GM10248 (cell line): ENCODE measurements at regions not wholly inside any gene's neighbourhood (a gene's known extent, or its start where the extent isn't known, plus 50 kb on each side); places are given as distances from the start of the nearest gene placed in this dataset.
A peak's percentile ranks its signal among the peaks of the same experiment; 100 is the strongest.
"Not testable (repeated sequence)": the region's sequence is repeated elsewhere in the genome, so short reads cannot be mapped to it uniquely, and the experiment has no call there.

Source experiments
- CTCF ChIA-PET: fragments of 300-600 bp; sonication (Branson Sonifier 250); formaldehyde crosslinking; extraction: SDS; loops from one replicate; lab custom pipeline; 2021; ENCODE audit warnings: antibody characterized with exemption; lab: Yijun Ruan, JAX
- POLR2A ChIA-PET: fragments of 350-650 bp; sonication (Branson Sonifier 250); formaldehyde crosslinking; extraction: SDS; loops from one replicate; lab custom pipeline; 2020; ENCODE audit warnings: antibody characterized with exemption; lab: Yijun Ruan, JAX
- DNase-seq: peaks from one replicate; pipeline ENCODE4 v3.0.0; 2012; ENCODE audit errors: extremely low spot score
- TF ChIP-seq, protein P1 (sequence below): IDR thresholded peaks from 2 replicates; pipeline ENCODE4 v1.5.1; 2012; ENCODE audit warnings: mild to moderate bottlenecking, low read depth; ENCODE audit errors: extremely low read depth, missing control alignments, control extremely low read depth

DNA sequence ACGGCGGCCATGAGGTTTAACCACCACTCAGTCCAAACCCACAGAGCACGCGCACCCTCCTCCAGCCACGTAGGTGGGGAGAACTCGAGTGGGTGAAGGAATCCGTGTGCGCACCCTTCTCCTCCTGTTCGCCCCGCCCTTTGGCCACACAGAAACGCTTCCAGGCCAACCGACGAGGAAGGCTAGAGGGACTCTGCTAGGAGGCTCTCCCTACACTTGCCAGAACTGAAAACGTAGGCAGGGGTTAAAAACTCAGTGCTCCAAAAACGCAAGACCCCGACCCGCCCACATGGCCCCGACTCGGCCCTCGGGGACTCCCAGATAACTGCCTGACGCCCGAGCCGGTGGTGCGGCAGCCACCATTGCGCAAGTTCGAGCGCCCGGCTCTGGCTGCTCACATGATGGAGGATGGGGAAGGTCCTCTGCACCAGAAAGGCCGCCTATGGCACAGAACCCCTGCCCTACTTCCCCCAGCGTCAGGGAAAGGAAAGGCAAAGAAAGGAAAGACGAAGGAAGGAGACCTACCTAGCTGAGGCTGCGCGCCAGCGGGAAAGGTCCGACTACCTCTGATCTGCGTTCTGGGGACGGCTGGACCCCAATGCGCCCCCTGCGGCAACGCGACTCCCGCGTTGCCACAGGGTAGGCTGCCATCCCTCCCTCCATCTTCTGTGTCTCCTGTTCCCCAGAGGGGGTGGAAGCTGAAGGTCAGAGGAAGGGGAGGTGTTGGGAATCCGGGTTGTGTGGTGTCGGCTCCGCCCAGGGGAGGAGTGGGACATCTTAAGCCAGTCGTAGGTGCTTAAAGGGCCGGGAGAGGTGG is 201.9 kb upstream of the AGTR2 start:
- POLR2A ChIA-PET, result no interaction called here
- TF ChIP-seq, protein P1, sequence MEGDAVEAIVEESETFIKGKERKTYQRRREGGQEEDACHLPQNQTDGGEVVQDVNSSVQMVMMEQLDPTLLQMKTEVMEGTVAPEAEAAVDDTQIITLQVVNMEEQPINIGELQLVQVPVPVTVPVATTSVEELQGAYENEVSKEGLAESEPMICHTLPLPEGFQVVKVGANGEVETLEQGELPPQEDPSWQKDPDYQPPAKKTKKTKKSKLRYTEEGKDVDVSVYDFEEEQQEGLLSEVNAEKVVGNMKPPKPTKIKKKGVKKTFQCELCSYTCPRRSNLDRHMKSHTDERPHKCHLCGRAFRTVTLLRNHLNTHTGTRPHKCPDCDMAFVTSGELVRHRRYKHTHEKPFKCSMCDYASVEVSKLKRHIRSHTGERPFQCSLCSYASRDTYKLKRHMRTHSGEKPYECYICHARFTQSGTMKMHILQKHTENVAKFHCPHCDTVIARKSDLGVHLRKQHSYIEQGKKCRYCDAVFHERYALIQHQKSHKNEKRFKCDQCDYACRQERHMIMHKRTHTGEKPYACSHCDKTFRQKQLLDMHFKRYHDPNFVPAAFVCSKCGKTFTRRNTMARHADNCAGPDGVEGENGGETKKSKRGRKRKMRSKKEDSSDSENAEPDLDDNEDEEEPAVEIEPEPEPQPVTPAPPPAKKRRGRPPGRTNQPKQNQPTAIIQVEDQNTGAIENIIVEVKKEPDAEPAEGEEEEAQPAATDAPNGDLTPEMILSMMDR, result no peak
- peak; percentile 29 for DNase-seq
- CTCF ChIA-PET, result interaction anchor here (0.8 kb wide), 1 partner anchor 60 kb away, joined by 3 read pairs; no protein-coding TSS in a partner anchor

DNA sequence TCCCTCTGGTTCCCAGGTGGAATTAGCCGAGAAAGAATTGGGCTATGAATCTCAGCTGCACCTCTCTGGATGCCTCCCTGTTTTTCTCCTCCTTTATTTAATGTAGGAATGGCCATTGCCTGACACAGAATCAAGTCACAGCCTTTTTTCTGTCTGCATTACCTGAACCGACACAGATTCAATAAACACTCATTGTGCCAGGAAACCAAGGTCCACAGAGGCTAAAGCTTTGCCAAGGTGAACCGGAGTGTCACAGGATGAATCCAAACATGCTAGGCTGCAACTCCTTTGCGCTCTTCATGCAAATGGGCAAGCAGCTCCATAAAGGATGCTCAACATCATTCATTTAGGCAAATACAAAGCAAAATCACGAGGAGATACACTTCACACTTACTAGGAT is 199.8 kb upstream of the AGTR2 start:
- TF ChIP-seq, protein P1, result no peak
- no peak for DNase-seq
- ChIA-PET POLR2A (no interaction called here), CTCF (no interaction called here)

DNA sequence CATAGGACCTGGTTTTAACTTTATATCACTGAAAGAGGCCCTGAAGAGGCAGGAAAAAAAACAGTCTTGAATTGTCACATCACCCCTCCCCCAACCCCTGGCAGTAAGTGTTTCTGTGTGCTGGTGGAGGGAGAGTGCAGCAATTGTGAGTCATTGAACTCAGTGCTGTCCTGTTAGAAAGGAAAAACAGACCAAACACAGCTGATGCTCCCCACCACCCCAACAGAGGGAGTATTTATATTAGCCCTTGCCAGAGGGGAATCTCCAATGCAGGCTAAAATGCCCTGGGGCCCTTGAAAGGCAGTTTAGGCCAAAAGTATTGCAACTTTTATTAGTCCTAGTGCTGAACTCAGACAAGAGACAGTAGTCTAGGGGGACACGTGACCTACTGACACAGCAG is 197.8 kb upstream of the AGTR2 start:
- no peak for DNase-seq
- POLR2A ChIA-PET, result no interaction called here
- CTCF ChIA-PET, result no interaction called here

DNA sequence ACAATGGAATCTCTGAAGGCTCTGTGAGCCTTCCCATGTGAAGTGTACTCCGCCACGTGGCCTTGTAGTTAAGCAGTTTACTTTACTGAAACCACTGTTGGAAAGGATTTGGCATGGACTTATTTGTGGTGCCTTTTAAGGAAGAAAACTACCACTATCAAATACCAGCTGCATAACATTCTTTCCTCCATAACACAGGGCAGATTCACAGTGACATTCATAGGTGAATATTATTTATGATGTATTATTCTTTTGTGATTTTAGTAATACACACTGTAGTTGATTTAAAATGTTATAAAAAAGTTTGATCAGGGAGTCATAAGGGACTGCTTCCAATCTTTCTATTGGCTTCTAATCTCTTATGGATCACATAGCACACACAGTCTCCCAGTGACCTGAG is 192.5 kb upstream of the AGTR2 start:
- ChIA-PET POLR2A (no interaction called here), CTCF (no interaction called here)
- no peak for DNase-seq
- TF ChIP-seq, protein P1, result no peak

More for the DNA sequence above, 197.8 kb upstream of the AGTR2 start:
- TF ChIP-seq, protein P1, result no peak

DNA sequence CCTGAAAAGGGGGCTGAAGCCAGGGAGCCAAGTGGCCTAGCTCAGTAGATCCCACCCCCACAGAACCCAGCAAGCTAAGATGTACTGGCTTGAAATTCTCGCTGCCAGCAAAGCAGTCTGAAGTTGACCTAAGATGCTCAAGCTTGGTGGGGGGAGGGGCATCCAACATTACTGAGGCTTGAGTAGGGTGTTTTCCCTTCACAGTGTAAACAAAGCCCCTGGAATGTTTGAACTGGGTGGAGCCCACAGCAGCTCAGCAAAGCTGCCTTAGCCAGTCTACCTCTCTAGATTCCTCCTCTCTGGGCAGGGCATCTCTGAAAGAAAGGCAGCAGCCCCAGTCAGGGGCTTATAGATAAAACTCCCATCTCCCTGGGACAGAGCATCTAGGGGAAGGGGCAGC is 187.4 kb upstream of the AGTR2 start:
- CTCF ChIA-PET, result interaction anchor here (1.2 kb wide), 1 partner anchor 74 kb away, joined by 3 read pairs; no protein-coding TSS in a partner anchor
- DNase-seq, POLR2A ChIA-PET: not testable (repeated sequence)

DNA sequence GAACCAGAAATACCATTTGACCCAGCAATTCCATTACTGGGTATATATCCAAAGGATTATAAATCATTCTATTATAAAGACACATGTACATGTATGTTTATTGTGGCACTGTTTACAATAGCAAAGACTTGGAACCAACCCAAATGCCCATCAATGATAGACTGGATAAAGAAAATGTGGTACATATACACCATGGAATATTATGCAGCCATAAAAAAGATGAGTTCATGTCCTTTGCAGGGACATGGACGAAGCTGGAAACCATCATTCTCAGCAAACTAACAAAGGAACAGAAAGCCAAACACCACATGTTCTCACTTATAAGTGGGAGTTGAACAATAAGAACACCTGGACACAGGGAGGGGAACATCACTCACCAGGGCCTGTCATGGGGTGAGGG is 183.1 kb upstream of the AGTR2 start:
- POLR2A ChIA-PET, CTCF ChIA-PET: not testable (repeated sequence)

DNA sequence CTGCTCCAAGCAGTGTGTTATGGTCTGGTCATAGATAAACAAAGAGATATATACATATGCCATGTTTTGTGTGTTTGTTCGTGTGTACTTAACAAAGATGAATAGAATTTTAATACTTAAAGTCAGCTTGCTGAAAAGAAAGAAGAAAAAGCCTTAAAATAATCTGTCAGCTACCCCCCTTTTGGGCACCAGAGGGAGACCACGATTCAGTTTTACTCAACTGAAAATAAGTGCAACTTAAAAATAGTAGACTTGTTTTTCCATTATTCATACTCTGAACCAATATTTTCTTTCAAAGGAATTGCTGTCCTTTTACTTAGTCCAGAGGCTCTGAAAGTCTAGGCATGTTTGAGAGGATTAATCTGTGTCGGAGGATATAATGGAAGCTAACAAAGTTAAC is 181.7 kb upstream of the AGTR2 start:
- DNase-seq, result no peak
- POLR2A ChIA-PET, result no interaction called here
- CTCF ChIA-PET, result interaction anchor here (1.5 kb wide), 1 partner anchor 9 kb away, joined by 3 read pairs; no protein-coding TSS in a partner anchor
- TF ChIP-seq, protein P1, result peak; percentile 23

More for the DNA sequence above, 183.1 kb upstream of the AGTR2 start:
- not testable (repeated sequence) for DNase-seq
